ENCODE measurements at regions not wholly inside any gene's neighbourhood (a gene's known extent, or its start where the extent isn't known, plus 50 kb on each side); places are given as distances from the start of the nearest gene placed in this dataset.

DNA sequence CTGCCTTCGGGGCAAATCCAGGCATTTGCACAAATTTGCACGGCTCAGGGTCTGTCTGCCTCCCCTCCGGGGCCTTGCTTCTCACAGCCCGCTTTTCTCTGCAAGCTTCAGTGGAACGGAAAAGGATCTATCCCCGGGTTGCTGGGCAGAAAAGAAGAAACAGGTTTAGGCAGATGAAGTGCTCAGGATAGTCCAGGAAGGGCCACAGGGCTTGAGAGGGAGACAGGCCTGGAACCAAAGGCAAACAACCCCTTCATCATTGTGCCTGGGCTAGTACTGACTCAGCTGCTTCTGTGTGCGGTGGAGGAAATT is 347.8 kb upstream of the TNP1 start:
- Histone ChIP-seq H3K27me3 (ENCODE audit: control insufficient read depth in 1 of 2, insufficient read depth in 2 of 2, low read length in 1 of 2) (no peaks in the 10 kb centered on the region), H3K4me1 (ENCODE audit: control insufficient read depth in 1 of 2, insufficient read depth in 2 of 2, low read length in 2 of 2) (no peaks in the 10 kb centered on the region), H3K9me3 (ENCODE audit: control insufficient read depth, low read length) (no peaks in the 10 kb centered on the region), H3K27ac (ENCODE audit: low read depth in 1 of 2, low read length in 2 of 2) (no peak overlapping the region), H3K4me3 (ENCODE audit: low read length in 2 of 2) (no peak overlapping the region), H3K36me3 (ENCODE audit: control insufficient read depth in 1 of 2, insufficient read depth in 2 of 2, low read length in 1 of 2) (no peaks in the 10 kb centered on the region)
- DNase-seq (no peak), ATAC-seq (ENCODE audit: low FRiP score) (no peak)
- 96 to 98% methylated on average over 7 of the region's 7 CpGs for WGBS, 2 donors
- intact Hi-C loops (cut with DNase I) = no loop called here

GRCh38 chr2:217206907-217207698 is 347.2 kb upstream of the TNP1 start:
- H3K27ac ChIP-seq (ENCODE audit: low read depth in 1 of 2, low read length in 2 of 2) = no peak overlapping the region
- no peaks in the 10 kb centered on the region for H3K36me3 ChIP-seq (ENCODE audit: control insufficient read depth in 1 of 2, insufficient read depth in 2 of 2, low read length in 1 of 2)
- no peaks in the 10 kb centered on the region for H3K4me1 ChIP-seq (ENCODE audit: control insufficient read depth in 1 of 2, insufficient read depth in 2 of 2, low read length in 2 of 2)
- ATAC-seq (ENCODE audit: low FRiP score) (no peak), DNase-seq (no peak)
- H3K9me3 ChIP-seq (ENCODE audit: control insufficient read depth, low read length) = no peaks in the 10 kb centered on the region
- no peaks in the 10 kb centered on the region for H3K27me3 ChIP-seq (ENCODE audit: control insufficient read depth in 1 of 2, insufficient read depth in 2 of 2, low read length in 1 of 2)
- no peak overlapping the region for H3K4me3 ChIP-seq (ENCODE audit: low read length in 2 of 2)
- intact Hi-C loops (cut with DNase I) = no loop called here
- 90 to 92% methylated on average over 14 of the region's 14 CpGs for WGBS, 2 donors

DNA sequence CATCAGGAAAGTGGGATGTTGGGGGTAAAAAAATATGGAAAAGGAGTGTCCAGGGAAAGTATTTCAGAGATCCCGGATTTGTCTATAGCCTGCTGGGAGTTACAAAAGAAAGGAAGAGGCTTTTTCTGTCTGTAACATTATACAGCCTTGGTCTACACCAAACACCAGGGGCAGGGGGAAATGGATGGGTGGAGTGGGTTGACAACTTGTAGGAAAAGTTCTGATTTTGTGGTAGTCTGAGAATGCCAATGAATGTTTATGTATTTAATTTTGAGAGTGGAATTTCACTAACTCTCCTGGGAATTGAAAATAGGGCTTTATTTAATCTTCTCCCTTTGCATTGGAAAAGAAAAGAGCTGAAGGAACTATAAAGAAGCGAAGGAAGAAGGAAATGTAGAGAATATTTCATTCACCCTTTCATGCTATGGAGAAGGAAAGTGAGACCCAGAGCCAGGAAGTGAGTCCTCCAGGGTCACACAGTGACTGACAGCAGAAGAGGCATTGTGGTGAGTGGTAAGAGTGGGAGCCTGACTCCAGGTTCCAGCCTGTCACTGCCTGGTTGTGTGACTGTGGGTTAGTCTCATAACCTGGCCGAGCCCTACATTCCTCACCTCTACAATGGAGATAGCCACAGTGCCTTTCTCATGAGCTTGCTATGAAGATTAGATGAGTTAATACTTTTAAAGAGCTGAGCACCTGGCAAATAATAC is 346.3 kb upstream of the TNP1 start:
- WGBS, 2 donors = 85 to 89% methylated on average over 3 of the region's 3 CpGs
- no peak overlapping the region for H3K27ac ChIP-seq (ENCODE audit: low read depth in 1 of 2, low read length in 2 of 2)
- H3K4me1 ChIP-seq (ENCODE audit: control insufficient read depth in 1 of 2, insufficient read depth in 2 of 2, low read length in 2 of 2) = no peaks in the 10 kb centered on the region
- ATAC-seq (ENCODE audit: low FRiP score) (no peak), DNase-seq (no peak)
- intact Hi-C loops (cut with DNase I) = no loop called here
- no peaks in the 10 kb centered on the region for H3K36me3 ChIP-seq (ENCODE audit: control insufficient read depth in 1 of 2, insufficient read depth in 2 of 2, low read length in 1 of 2)
- no peaks in the 10 kb centered on the region for H3K9me3 ChIP-seq (ENCODE audit: control insufficient read depth, low read length)
- no peak overlapping the region for H3K4me3 ChIP-seq (ENCODE audit: low read length in 2 of 2)
- H3K27me3 ChIP-seq (ENCODE audit: control insufficient read depth in 1 of 2, insufficient read depth in 2 of 2, low read length in 1 of 2) = no peaks in the 10 kb centered on the region

DNA sequence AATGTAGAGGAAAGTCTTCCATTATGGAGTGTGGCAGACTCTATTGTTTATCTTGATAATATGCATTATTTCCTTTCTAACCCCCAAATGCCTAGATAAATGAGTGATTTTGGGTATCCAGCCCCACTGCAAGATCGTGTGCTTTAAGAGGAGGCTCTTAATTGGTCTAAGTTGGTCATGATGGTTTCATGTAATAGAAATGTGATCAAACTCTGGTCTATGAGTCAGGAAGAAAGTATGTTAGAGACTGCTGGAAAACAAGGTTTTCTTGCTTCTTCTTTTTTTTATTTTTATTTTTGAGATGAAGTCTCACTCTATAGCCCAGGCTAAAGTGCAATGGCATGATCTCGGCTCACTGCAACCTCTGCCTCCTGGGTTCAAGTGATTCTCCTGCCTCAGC is 344.5 kb upstream of the TNP1 start:
- no peak overlapping the region for H3K4me3 ChIP-seq (ENCODE audit: low read length in 2 of 2)
- H3K36me3 ChIP-seq (ENCODE audit: control insufficient read depth in 1 of 2, insufficient read depth in 2 of 2, low read length in 1 of 2) = no peaks in the 10 kb centered on the region
- WGBS, 2 donors = 81 to 85% methylated on average over 2 of the region's 2 CpGs
- no peaks in the 10 kb centered on the region for H3K27me3 ChIP-seq (ENCODE audit: control insufficient read depth in 1 of 2, insufficient read depth in 2 of 2, low read length in 1 of 2)
- no peaks in the 10 kb centered on the region for H3K4me1 ChIP-seq (ENCODE audit: control insufficient read depth in 1 of 2, insufficient read depth in 2 of 2, low read length in 2 of 2)
- no peak overlapping the region for H3K27ac ChIP-seq (ENCODE audit: low read depth in 1 of 2, low read length in 2 of 2)
- DNase-seq (no peak), ATAC-seq (ENCODE audit: low FRiP score) (no peak)
- intact Hi-C loops (cut with DNase I) = no loop called here
- no peaks in the 10 kb centered on the region for H3K9me3 ChIP-seq (ENCODE audit: control insufficient read depth, low read length)

DNA sequence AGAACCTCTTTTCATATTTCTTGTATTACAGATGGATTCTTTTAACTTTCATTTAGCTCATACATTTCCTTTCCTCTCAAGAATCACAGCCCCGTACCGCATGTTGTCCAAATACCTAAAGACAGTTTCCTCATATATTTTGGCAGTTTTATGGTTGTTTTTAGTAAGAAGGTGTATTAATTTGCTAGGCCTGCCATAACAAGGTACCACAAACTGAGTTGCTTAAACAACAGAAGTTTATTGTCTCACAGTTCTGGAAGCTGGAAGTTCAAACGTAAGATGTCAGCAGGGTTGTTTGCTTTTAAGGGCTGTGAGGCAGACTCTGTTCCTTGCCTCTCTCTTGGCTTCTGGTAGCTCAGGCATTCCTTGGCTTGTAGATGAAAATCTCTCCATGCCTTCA is 343.2 kb upstream of the TNP1 start:
- no peak for DNase-seq
- Histone ChIP-seq H3K4me1 (ENCODE audit: control insufficient read depth in 1 of 2, insufficient read depth in 2 of 2, low read length in 2 of 2) (no peaks in the 10 kb centered on the region), H3K4me3 (ENCODE audit: low read length in 2 of 2) (no peak overlapping the region), H3K27me3 (ENCODE audit: control insufficient read depth in 1 of 2, insufficient read depth in 2 of 2, low read length in 1 of 2) (no peaks in the 10 kb centered on the region), H3K9me3 (ENCODE audit: control insufficient read depth, low read length) (no peaks in the 10 kb centered on the region), H3K27ac (ENCODE audit: low read depth in 1 of 2, low read length in 2 of 2) (no peak overlapping the region), H3K36me3 (ENCODE audit: control insufficient read depth in 1 of 2, insufficient read depth in 2 of 2, low read length in 1 of 2) (no peaks in the 10 kb centered on the region)
- WGBS, 2 donors = 90 to 96% methylated on average over 3 of the region's 3 CpGs
- ATAC-seq (ENCODE audit: low FRiP score) = no peak
- intact Hi-C loops (cut with DNase I) = no loop called here

- Histone ChIP-seq H3K36me3 (ENCODE audit: control insufficient read depth in 1 of 2, insufficient read depth in 2 of 2, low read length in 1 of 2) (no peaks in the 10 kb centered on the region), H3K4me1 (ENCODE audit: control insufficient read depth in 1 of 2, insufficient read depth in 2 of 2, low read length in 2 of 2) (peaks cover 0 to 4% of the 10 kb centered on the region in 2 donors), H3K27me3 (ENCODE audit: control insufficient read depth in 1 of 2, insufficient read depth in 2 of 2, low read length in 1 of 2) (no peaks in the 10 kb centered on the region), H3K27ac (ENCODE audit: low read depth in 1 of 2, low read length in 2 of 2) (no peak overlapping the region), H3K4me3 (ENCODE audit: low read length in 2 of 2) (no peak overlapping the region), H3K9me3 (ENCODE audit: control insufficient read depth, low read length) (peaks cover 5% of the 10 kb centered on the region)
- WGBS, 2 donors = 97% methylated on average over 2 of the region's 2 CpGs
- no peak for DNase-seq
- intact Hi-C loops (cut with DNase I) = no loop called here
- ATAC-seq (ENCODE audit: low FRiP score) = no peak
Measured at GRCh38 chr2:217199255-217199630, 339.4 kb upstream of the TNP1 start.

DNA sequence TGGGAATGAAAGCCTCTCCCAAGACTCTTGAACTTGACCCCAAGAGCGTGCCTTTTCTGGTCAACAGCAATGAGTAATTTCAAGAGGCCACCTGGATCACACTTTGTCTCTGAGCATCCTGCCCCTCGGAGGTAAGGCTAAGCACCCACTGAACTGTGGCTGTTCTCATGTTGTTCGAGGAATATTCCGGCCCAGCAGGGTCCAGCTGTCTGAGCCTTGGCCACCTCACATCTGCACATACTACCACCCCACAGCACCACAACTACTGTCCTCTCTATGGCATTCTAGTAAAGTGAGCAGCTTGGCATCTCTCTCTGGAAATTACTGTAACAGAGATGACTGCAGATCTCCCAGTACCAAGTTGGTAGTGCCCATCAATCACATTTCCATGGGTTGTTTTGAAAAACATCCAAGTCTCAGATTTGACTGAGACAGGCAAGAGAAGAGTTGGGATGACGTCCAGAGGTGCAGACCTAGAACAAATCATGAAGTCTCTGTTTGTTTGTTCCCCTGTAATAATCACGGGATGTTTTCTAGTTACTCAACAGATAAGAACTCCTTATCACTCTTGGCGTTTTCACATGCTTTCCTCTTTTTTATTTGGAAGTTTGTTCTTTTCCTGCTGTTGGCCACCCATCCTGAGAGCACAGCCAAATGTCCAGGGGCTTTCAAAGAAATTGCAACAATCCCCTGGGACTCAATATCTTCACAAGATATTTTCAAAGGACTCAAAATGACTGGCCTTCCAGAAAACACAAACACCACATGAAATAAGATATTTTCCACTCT is 336.0 kb upstream of the TNP1 start:
- WGBS, 2 donors = 45 to 56% methylated on average over 7 of the region's 7 CpGs
- intact Hi-C loops (cut with DNase I) = no loop called here
- Histone ChIP-seq H3K4me3 (ENCODE audit: low read length in 2 of 2) (no peak overlapping the region), H3K27me3 (ENCODE audit: control insufficient read depth in 1 of 2, insufficient read depth in 2 of 2, low read length in 1 of 2) (no peaks in the 10 kb centered on the region), H3K36me3 (ENCODE audit: control insufficient read depth in 1 of 2, insufficient read depth in 2 of 2, low read length in 1 of 2) (no peaks in the 10 kb centered on the region), H3K9me3 (ENCODE audit: control insufficient read depth, low read length) (peaks cover 5% of the 10 kb centered on the region), H3K4me1 (ENCODE audit: control insufficient read depth in 1 of 2, insufficient read depth in 2 of 2, low read length in 2 of 2) (peaks cover 0 to 4% of the 10 kb centered on the region in 2 donors), H3K27ac (ENCODE audit: low read depth in 1 of 2, low read length in 2 of 2) (no peak overlapping the region)
- ATAC-seq (ENCODE audit: low FRiP score) (peak; percentile 48), DNase-seq (no peak)

- Histone ChIP-seq H3K36me3 (ENCODE audit: control insufficient read depth in 1 of 2, insufficient read depth in 2 of 2, low read length in 1 of 2) (no peaks in the 10 kb centered on the region), H3K4me3 (ENCODE audit: low read length in 2 of 2) (no peak overlapping the region), H3K27ac (ENCODE audit: low read depth in 1 of 2, low read length in 2 of 2) (no peak overlapping the region), H3K9me3 (ENCODE audit: control insufficient read depth, low read length) (peaks cover 5% of the 10 kb centered on the region), H3K27me3 (ENCODE audit: control insufficient read depth in 1 of 2, insufficient read depth in 2 of 2, low read length in 1 of 2) (no peaks in the 10 kb centered on the region), H3K4me1 (ENCODE audit: control insufficient read depth in 1 of 2, insufficient read depth in 2 of 2, low read length in 2 of 2) (peaks cover 0 to 4% of the 10 kb centered on the region in 2 donors)
- intact Hi-C loops (cut with DNase I) = no loop called here
- no peak for DNase-seq
- ATAC-seq (ENCODE audit: low FRiP score) = no peak
Measured at GRCh38 chr2:217195016-217195415, 335.2 kb upstream of the TNP1 start.

Measured in aorta (tissue), 5 donors.